ENCODE measurements at regions not wholly inside any gene's neighbourhood (a gene's known extent, or its start where the extent isn't known, plus 50 kb on each side); places are given as distances from the start of the nearest gene placed in this dataset.
"Not testable (repeated sequence)": the region's sequence is repeated elsewhere in the genome, so short reads cannot be mapped to it uniquely, and the experiment has no call there.

- no peak for DNase-seq (ENCODE audit: low spot score)
- ATAC-seq: peak; percentile 52
Observed at GRCh38 chr11:8768625-8769333, 86.2 kb downstream of the RPL27A start.

DNA sequence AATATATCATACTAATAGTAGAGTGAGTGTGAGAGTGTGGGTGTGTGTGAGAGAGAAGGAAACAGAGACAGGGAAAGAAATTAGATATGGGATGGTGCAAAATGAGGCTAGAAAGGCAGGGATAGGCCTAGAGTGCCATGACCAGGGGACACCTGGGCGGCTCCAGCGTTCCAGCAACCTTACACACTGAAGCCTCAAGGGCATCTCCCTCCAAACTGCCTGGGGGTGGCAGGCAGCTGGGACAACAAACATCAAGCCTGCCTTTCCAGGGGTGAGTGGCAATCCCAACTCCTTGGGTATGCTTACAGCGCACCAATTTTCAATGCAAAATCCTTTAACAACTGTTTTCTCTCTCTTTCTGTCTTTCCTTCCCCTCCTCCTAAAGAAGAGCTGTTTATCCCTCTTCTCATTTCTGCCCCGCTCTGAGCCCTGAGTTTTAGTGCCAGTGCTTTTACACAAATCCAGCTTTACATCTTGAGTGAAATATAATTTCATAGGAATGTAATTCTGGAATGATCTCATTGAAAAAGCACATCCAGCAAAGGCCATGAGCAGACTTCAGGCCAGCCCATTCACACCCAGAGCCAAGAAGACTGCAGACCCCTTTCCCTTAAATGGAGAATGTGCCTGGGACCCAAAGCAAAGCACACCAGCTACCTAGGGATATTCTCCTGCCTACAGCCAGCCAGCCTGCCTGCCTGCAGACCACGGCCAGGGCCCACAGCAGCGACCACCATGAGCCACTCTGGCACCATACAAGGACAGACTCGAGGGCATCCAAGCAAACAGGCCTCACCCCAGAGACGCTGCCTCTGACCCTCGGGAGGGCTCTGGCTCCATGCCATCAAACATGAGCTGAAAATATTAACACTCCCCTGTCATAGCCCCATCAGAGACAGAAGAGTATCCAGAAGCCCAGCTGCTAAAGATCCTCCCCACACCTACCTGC lies 90.3 kb downstream of the RPL27A start:
- DNase-seq (ENCODE audit: low spot score) (no peak), ATAC-seq (no peak)

- DNase-seq (ENCODE audit: low spot score) (no peak), ATAC-seq (no peak)
Observed at GRCh38 chr11:8773916-8774539, 91.4 kb downstream of the RPL27A start.

DNA sequence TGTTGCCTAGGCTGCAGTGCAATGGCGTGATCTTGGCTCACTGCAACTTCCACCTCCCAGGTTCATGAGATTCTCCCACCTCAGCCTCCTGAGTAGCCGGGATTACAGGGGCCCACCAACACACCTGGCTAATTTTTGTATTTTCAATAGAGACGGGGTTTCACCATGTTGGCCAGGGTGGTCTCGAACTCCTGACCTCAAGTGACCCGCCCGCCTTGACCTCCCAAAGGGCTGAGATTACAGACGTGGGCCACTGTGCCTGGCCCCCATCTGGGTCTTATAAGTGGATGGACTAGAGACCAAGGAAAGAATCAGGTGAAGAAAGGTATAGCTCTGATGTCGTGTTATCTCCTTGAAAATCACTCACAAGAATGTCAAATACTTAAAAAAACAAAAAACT lies 92.3 kb downstream of the RPL27A start:
- not testable (repeated sequence) for DNase-seq (ENCODE audit: low spot score); ATAC-seq

DNA sequence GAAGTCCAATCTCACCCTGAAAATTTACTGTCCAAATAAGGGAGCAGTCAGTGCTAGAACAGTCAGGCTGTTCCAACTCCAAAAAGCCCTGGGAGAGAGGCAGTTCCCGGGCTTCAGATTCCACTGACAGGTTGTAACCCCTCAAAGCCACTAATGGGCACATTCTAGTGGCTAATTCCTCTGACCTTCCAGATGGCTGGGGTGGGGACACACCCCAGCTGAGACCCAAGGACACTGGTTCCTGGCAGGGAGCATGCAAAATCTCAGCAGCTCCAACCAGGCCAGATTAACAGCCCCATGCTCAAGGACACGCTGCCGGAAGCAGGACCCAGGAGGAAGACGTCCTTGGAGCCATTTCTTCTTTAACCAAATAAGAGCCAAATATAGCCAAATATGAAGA lies 92.7 kb downstream of the RPL27A start:
- ATAC-seq: peak; percentile 20
- no peak for DNase-seq (ENCODE audit: low spot score)

DNA sequence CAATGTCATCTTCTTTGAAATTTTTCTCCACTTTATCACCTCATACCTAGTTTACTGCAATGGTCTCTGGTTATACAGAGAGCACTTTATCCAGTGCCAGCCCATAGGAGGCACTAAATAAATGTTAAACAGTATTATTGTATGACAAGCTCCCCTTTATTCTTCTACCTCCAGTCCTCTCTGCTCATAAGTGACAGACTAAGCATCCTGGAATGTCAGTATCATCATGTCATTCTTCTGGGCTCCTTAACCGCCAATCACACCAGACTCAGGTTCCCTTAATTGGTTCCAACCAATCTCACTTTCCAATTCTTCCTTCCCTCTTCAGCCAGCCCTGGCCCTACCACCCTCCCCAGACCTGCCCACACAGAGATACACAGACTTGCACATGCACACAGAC lies 93.1 kb downstream of the RPL27A start:
- ATAC-seq: no peak
- no peak for DNase-seq (ENCODE audit: low spot score)

DNA sequence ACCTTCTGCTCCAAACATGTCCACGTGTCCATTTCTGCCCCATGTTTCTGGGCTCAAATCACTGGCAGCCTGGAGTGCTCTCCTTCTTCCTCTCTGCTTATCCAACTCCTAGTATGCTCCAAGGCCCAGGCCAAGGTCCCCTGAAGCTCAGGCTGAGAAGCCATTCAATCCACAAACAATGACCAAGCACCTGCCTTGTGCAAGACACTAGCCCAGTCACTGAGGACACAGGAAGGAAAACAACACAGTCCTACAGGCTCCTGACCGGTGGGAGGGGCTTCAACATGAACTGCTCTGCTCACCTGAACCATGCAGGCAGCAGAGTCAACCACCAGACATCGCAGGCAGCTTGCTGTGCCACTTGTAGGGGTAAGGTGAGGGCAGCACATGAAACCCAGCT lies 93.6 kb downstream of the RPL27A start:
- no peak for DNase-seq (ENCODE audit: low spot score)
- ATAC-seq: no peak

- ATAC-seq (no peak), DNase-seq (ENCODE audit: low spot score) (no peak)
Observed at GRCh38 chr11:8777907-8778767, 95.5 kb downstream of the RPL27A start.

DNA sequence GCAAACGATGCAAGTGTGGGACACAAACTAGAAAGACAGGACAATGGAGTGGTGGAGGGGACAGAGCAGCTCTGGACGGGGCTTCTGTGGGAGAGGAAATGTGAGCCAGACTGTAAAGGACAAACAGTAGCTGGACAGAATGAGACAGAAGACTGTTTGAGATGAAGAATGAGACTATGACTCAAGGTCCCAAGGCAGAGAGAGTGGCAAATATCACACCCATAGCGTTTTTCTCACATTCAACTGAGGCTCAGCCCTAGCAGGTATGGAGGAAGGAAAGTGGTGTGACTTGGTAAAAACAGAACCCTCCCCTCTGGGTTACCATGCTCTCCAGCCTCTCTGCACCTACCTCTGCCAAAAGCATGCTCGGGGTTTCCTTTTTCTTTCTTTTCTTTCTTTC lies 96.5 kb downstream of the RPL27A start:
- DNase-seq (ENCODE audit: low spot score): no peak
- ATAC-seq: no peak

DNA sequence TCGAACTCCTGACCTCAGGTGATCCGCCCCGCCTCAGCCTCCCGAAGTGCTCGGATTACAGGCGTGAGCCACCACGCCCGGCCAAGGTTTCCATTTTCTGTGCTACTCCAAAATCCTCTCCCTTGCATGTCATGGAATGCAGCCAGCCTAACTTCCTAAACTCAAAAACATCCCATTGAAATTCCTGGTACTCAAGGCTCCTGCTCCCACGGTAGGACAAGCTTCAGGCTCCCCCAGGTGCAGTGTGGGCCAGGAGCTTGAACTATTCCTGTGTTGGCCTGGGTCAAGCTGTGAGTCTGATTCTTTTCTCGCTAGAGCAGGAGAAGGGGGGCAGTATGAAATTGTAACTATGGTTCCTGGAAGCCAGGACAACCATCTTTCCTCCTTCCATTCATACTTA lies 97.1 kb downstream of the RPL27A start:
- DNase-seq (ENCODE audit: low spot score): no peak
- ATAC-seq: no peak

GRCh38 chr11:8784954-8785353 lies 102.4 kb downstream of the RPL27A start:
- ATAC-seq: no peak
- no peak for DNase-seq (ENCODE audit: low spot score)

DNA sequence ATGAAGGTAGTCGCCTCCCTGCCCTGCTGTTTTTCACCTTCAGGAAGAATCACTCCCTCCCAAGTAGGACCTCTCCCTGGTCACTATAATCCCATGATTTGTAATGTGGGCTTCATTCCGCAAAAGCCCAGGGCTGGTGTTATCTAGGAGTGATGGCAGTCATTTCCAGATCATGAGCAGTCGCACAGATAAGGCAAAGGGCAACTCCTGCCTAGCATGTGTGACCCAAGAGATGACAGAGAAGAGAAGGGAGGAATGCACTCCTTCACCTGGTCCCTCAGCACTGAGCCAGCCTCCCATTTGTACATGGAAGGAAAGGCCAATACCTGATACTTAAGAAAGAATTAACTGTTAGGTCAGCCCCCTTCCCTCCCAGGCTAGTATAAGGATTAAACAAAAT lies 102.9 kb downstream of the RPL27A start:
- no peak for DNase-seq (ENCODE audit: low spot score)
- ATAC-seq: no peak

- ATAC-seq: no peak
- no peak for DNase-seq (ENCODE audit: low spot score)
Observed at GRCh38 chr11:8785998-8786397, 103.4 kb downstream of the RPL27A start.

GRCh38 chr11:8786933-8787332 lies 104.3 kb downstream of the RPL27A start:
- DNase-seq (ENCODE audit: low spot score) (no peak), ATAC-seq (no peak)

DNA sequence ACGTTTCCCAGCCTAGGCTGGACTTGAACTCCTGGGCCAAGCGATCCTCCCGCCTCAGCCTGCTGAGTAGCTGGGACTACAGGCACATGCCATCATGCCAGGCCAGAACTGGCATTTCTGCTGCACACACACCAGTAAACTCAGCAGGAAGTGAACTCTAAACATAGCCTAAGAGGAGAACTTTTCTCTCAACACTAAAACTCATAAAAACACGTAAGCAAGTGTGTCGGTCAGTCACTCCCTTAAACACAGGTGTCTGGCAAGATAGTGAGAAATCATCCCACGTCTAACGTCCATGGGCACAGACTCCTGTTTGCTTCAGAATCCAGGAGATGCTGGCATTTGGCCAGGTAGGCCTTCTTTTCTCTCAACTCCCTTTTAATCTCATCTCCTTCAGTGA lies 104.8 kb downstream of the RPL27A start:
- ATAC-seq (peak; percentile 25), DNase-seq (ENCODE audit: low spot score) (no peak)

- no peak for DNase-seq (ENCODE audit: low spot score)
- ATAC-seq: no peak
Observed at GRCh38 chr11:8788616-8789015, 106.0 kb downstream of the RPL27A start.

- DNase-seq (ENCODE audit: low spot score): no peak
- no peak for ATAC-seq
Observed at GRCh38 chr11:8789864-8790263, 107.3 kb downstream of the RPL27A start.

DNA sequence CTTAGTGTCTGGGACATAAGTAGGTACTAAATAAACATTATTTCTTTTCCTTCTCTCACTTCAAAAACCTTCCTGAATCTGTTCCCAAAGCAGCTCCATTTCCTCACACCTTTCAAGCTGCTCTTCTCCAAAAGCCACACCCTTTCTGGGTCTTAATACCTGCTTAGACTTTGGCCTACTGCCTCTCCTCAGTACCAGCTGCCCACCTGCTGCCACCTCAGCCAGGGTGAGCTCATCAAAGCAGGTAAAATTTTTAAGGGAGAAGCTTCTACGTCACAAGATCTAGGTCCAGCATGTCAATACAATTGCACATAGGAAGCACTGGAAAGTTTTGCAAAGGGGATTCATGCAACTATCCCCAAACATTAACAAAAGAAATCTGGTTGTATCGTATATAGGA lies 108.4 kb downstream of the RPL27A start:
- no peak for DNase-seq (ENCODE audit: low spot score)
- ATAC-seq: no peak

- ATAC-seq (peak; percentile 46), DNase-seq (ENCODE audit: low spot score) (no peak)
Observed at GRCh38 chr11:8792710-8793109, 110.1 kb downstream of the RPL27A start.

DNA sequence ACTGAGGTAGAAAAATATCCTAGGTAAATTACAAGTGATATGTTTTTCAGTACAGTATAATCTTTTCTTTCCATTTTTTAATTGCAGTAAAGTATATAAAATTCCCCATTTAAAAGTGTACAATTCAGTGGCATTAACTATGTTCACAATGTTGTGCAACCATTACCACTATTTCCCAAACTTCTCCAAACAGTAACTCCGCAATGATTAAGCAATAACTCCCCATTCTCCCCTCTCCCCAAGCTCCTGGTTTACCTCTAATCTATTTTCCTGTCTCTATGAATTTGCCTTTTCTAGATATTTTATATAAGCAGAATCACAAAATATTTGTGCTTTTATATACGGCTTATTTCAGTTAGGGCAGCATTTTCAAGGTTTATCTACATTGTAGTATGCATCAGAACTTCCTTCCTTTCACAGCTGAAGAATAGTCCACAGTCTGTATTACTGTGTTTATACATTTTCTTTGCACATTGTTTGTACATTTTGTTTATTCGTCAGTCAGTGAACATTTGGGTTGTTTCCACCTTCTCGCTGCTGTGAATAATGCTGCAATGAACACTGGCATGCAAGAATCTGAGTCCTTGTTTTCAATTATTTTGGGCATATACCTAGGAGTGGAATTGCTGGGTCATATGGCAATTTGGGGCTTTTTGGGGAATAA lies 110.7 kb downstream of the RPL27A start:
- DNase-seq (ENCODE audit: low spot score) (no peak), ATAC-seq (peak; percentile 53)
